Neuronal stem cell (in vitro differentiated cells): ENCODE measurements at regions not wholly inside any gene's neighbourhood (a gene's known extent, or its start where the extent isn't known, plus 50 kb on each side); places are given as distances from the start of the nearest gene placed in this dataset.

Source experiments
- DNase-seq: peaks from one replicate; pipeline ENCODE4 v3.0.0-alpha.2; 2013; ENCODE audit warnings: low spot score
- H2AFZ ChIP-seq: one replicate; pipeline ENCODE4 v1.6.1; 2013; ENCODE audit warnings: mild to moderate bottlenecking, low read length, inconsistent platforms
- H2AK5ac ChIP-seq: 2 replicates; pipeline ENCODE4 v1.6.1; 2013; ENCODE audit warnings: low read depth, mild to moderate bottlenecking, inconsistent platforms, low read length, moderate library complexity, mixed read lengths
- H2BK120ac ChIP-seq: 2 replicates; pipeline ENCODE4 v1.6.1; 2013; ENCODE audit warnings: low read depth, mild to moderate bottlenecking, inconsistent platforms, low read length, moderate library complexity, mixed read lengths
- H2BK12ac ChIP-seq: one replicate; pipeline ENCODE4 v1.6.1; 2013; ENCODE audit warnings: low read length, inconsistent platforms
- H2BK15ac ChIP-seq: 2 replicates; pipeline ENCODE4 v1.6.1; 2013; ENCODE audit warnings: mild to moderate bottlenecking, low read length, inconsistent platforms, mixed read lengths
- H2BK5ac ChIP-seq: one replicate; pipeline ENCODE4 v1.6.1; 2013; ENCODE audit warnings: inconsistent platforms, mild to moderate bottlenecking, low read length, moderate library complexity
- H3K14ac ChIP-seq: one replicate; pipeline ENCODE4 v1.6.1; 2013; ENCODE audit warnings: low read length, inconsistent platforms
- H3K18ac ChIP-seq: 2 replicates; pipeline ENCODE4 v1.6.1; 2013; ENCODE audit warnings: low read length, inconsistent platforms
- H3K23ac ChIP-seq: 2 replicates; pipeline ENCODE4 v1.6.1; 2013; ENCODE audit warnings: low read depth, mild to moderate bottlenecking, mixed read lengths, low read length, inconsistent platforms; ENCODE audit not compliant: poor library complexity
- H3K27ac ChIP-seq: replicated peaks from 3 replicates; pipeline ENCODE4 v1.5.1; 2013; ENCODE audit warnings: low read length, inconsistent platforms
- H3K27me3 ChIP-seq, 3 experiments: 2 replicates each; pipeline ENCODE4 v1.6.1; 2013; ENCODE audit warnings: low read length in 3 of 3, mild to moderate bottlenecking in 2 of 3, inconsistent platforms in 1 of 3, low read depth in 1 of 3, mixed read lengths in 1 of 3, moderate library complexity in 1 of 3; ENCODE audit not compliant: control insufficient read depth in 3 of 3, insufficient read depth in 3 of 3
- H3K36me3 ChIP-seq, 2 donors: replicated peaks in 1 of 2; 2 replicates each; pipeline ENCODE4 v1.6.1; 2013; ENCODE audit warnings: low read length in 2 of 2; ENCODE audit not compliant: control insufficient read depth in 2 of 2, insufficient read depth in 2 of 2
- H3K4ac ChIP-seq: 2 replicates; pipeline ENCODE4 v1.6.1; 2013; ENCODE audit warnings: inconsistent platforms, mild to moderate bottlenecking, low read length, moderate library complexity
- H3K4me1 ChIP-seq, 2 donors: 1 replicate in 1 of 2; 2 replicates in 1 of 2; pipeline ENCODE4 v1.6.1; 2013; ENCODE audit warnings: low read length in 2 of 2, low read depth in 1 of 2; ENCODE audit not compliant: control insufficient read depth in 2 of 2, insufficient read depth in 1 of 2
- H3K4me2 ChIP-seq: one replicate; pipeline ENCODE4 v1.6.1; 2013; ENCODE audit warnings: mild to moderate bottlenecking, low read length, inconsistent platforms; ENCODE audit not compliant: insufficient read depth, poor library complexity, severe bottlenecking
- H3K4me3 ChIP-seq, 2 donors: 2 replicates each; pipeline ENCODE4 v1.5.1; 2013; ENCODE audit warnings: low read length in 2 of 2, mild to moderate bottlenecking in 2 of 2, inconsistent platforms in 1 of 2, moderate library complexity in 1 of 2
- H3K79me1 ChIP-seq: one replicate; pipeline ENCODE4 v1.6.1; 2013; ENCODE audit warnings: low read depth, mild to moderate bottlenecking, inconsistent platforms, low read length, moderate library complexity
- H3K9ac ChIP-seq: one replicate; pipeline ENCODE4 v1.6.1; 2013; ENCODE audit warnings: mild to moderate bottlenecking, low read depth, low read length, inconsistent platforms; ENCODE audit not compliant: poor library complexity
- H3K9me3 ChIP-seq, 2 donors: replicated peaks in 1 of 2; 2 replicates each; pipeline versions ENCODE3 to v1.6.1; 2013; ENCODE audit warnings: low read length in 2 of 2, mild to moderate bottlenecking in 2 of 2, inconsistent platforms in 1 of 2, low read depth in 1 of 2, mixed read lengths in 1 of 2, moderate library complexity in 1 of 2; ENCODE audit not compliant: control insufficient read depth in 2 of 2, insufficient read depth in 1 of 2
- H4K8ac ChIP-seq: one replicate; pipeline ENCODE4 v1.6.1; 2013; ENCODE audit warnings: low read depth, mild to moderate bottlenecking, inconsistent platforms, low read length, moderate library complexity
- H4K91ac ChIP-seq: one replicate; pipeline ENCODE4 v1.6.1; 2013; ENCODE audit warnings: low read length, low read depth, mild to moderate bottlenecking, inconsistent platforms; ENCODE audit not compliant: poor library complexity
- WGBS, 2 donors: extraction: QIAGEN DNeasy Blood & Tissue Kit; methylation state at CpG; one replicate each; pipeline ENCODE4 v1.1.7; 2013; ENCODE audit warnings: missing lambda C conversion rate in 2 of 2, mixed read lengths in 1 of 2; ENCODE audit not compliant: insufficient read length in 2 of 2, insufficient replicate concordance in 1 of 2; ENCODE audit errors: extremely low coverage in 2 of 2; 5-methylcytosine and 5-hydroxymethylcytosine counted together

DNA sequence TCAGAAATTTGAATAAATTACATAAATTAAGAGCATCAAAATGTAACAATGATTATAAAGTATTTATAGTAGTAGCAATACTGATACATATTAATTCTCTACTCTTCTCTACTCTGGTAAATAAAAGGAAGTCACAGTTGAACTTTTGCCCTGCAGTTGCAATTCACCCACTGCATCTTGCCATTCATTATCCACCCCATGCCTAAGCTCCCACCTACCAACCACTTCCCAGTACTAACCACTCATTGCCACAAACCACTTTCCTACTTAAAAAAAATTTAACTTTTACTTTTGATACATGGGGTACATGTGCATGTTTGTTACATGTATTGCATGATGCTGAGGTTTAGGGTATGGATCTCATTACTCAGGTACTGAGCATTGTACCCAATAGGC lies 174.0 kb downstream of the RASSF9 start:
- Histone ChIP-seq H2AK5ac (no peak overlapping the region), H3K23ac (no peak overlapping the region), H3K36me3 (no peaks in the 10 kb centered on the region), H3K14ac (no peak overlapping the region), H3K4ac (no peak overlapping the region), H3K79me1 (no peaks in the 10 kb centered on the region), H3K27me3 (no peaks in the 10 kb centered on the region), H3K4me1 (no peaks in the 10 kb centered on the region), H3K18ac (no peak overlapping the region), H2BK120ac (no peak overlapping the region), H3K9ac (no peak overlapping the region), H3K9me3 (no peaks in the 10 kb centered on the region), H3K4me2 (no peak overlapping the region), H2BK12ac (no peak overlapping the region), H3K27ac (no peak overlapping the region), H2BK15ac (no peak overlapping the region), H2AFZ (no peak overlapping the region), H2BK5ac (no peak overlapping the region), H4K91ac (no peak overlapping the region), H3K4me3 (no peak overlapping the region), H4K8ac (no peak overlapping the region)
- no peak for DNase-seq

DNA sequence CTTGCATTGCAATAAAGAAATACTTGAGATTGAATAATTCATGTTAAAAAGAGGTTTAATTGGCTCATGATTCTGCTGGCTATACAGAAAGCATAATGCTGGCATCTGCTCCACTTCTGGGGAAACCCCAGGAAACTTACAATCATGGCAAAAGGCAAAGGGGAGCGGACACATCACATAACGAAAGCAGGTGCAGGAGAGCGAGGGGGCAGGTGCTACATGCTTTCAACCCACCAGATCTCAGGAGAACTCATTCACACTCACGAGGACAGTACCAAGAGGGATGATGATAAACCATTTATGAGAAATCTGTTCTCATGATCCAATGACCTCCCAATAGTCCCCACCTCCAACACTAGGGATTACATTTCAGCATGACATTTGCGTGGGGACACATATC lies 172.6 kb downstream of the RASSF9 start:
- no CpG with 5 or more reads among the region's 5 CpGs for WGBS, 2 donors
- Histone ChIP-seq H4K91ac (no peak overlapping the region), H4K8ac (no peak overlapping the region), H3K9me3 (no peaks in the 10 kb centered on the region), H3K27me3 (no peaks in the 10 kb centered on the region), H3K9ac (no peak overlapping the region), H2BK12ac (no peak overlapping the region), H3K36me3 (no peaks in the 10 kb centered on the region), H3K4me2 (no peak overlapping the region), H3K27ac (no peak overlapping the region), H3K4me3 (no peak overlapping the region), H2BK5ac (no peak overlapping the region), H3K79me1 (no peaks in the 10 kb centered on the region), H3K4ac (no peak overlapping the region), H2AFZ (no peak overlapping the region), H3K23ac (no peak overlapping the region), H3K4me1 (no peaks in the 10 kb centered on the region), H3K18ac (no peak overlapping the region), H3K14ac (no peak overlapping the region), H2BK15ac (no peak overlapping the region), H2AK5ac (no peak overlapping the region), H2BK120ac (no peak overlapping the region)
- no peak for DNase-seq

DNA sequence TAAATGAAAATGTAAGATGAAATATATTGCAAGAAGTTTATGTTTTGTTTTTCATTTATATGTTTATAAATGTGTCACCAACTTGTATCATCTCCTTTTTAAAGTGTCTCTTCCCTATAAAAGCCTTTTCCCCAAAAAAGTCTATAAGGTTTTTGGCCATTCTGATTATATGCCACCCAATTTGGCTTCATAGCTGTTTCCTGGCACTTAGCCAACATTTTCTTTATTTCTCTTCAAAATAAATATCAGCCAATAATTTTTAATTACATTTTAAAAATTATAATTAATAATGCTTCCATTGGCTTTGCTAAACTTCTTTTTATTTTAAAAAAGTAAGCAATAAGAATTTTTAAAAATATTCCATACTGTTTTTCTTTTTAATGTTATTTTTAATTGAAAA lies 171.8 kb downstream of the RASSF9 start:
- H4K8ac ChIP-seq = no peak overlapping the region
- H2BK12ac ChIP-seq = no peak overlapping the region
- no peak overlapping the region for H4K91ac ChIP-seq
- no peak overlapping the region for H2AFZ ChIP-seq
- no peak overlapping the region for H3K4me2 ChIP-seq
- no peaks in the 10 kb centered on the region for H3K9me3 ChIP-seq
- no peak overlapping the region for H2BK5ac ChIP-seq
- no peak overlapping the region for H2BK120ac ChIP-seq
- no peak overlapping the region for H3K4ac ChIP-seq
- no peak overlapping the region for H2AK5ac ChIP-seq
- H3K23ac ChIP-seq = no peak overlapping the region
- no peak for DNase-seq
- no peak overlapping the region for H3K9ac ChIP-seq
- no peak overlapping the region for H3K14ac ChIP-seq
- no peak overlapping the region for H3K27ac ChIP-seq
- H3K4me3 ChIP-seq = no peak overlapping the region
- H3K79me1 ChIP-seq = no peaks in the 10 kb centered on the region
- no peak overlapping the region for H2BK15ac ChIP-seq
- no peak overlapping the region for H3K18ac ChIP-seq
- no peaks in the 10 kb centered on the region for H3K36me3 ChIP-seq
- H3K27me3 ChIP-seq = no peaks in the 10 kb centered on the region
- no peaks in the 10 kb centered on the region for H3K4me1 ChIP-seq

DNA sequence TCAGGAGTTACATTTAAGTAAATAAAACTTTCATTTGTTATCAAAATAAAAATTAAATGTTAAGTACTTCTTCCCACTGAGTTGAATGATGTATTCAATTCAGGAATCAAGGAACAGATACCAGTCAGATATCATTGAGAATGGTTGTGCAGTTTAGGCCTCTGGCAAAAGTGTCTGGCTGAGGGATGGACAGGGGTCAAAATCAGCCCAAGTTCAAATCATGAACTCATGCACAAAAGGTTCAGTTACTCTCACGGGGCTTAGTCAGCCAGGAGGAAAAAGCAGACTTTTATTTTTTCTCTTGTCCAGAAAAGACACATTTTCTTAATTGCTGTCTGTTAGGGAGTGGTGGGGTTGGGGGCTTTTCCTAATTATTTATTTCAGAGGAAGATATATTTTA lies 166.3 kb downstream of the RASSF9 start:
- Histone ChIP-seq H3K4me2 (no peak overlapping the region), H3K79me1 (peaks cover 2% of the 10 kb centered on the region), H2BK15ac (no peak overlapping the region), H3K4me3 (no peak overlapping the region), H2AK5ac (no peak overlapping the region), H3K18ac (no peak overlapping the region), H3K14ac (no peak overlapping the region), H3K4ac (no peak overlapping the region), H2BK12ac (no peak overlapping the region), H3K9me3 (peaks cover 0 to 2% of the 10 kb centered on the region in 2 donors), H3K4me1 (no peaks in the 10 kb centered on the region), H4K91ac (no peak overlapping the region), H4K8ac (no peak overlapping the region), H3K23ac (no peak overlapping the region), H2BK5ac (no peak overlapping the region), H3K27me3 (no peaks in the 10 kb centered on the region), H2BK120ac (no peak overlapping the region), H3K27ac (no peak overlapping the region), H3K9ac (no peak overlapping the region), H3K36me3 (no peaks in the 10 kb centered on the region), H2AFZ (no peak overlapping the region)
- no CpG with 5 or more reads among the region's 1 CpG for WGBS, 2 donors
- DNase-seq = no peak
